ENCODE measurements at regions not wholly inside any gene's neighbourhood (a gene's known extent, or its start where the extent isn't known, plus 50 kb on each side); places are given as distances from the start of the nearest gene placed in this dataset.

GRCh38 chr3:99009851-99010250 lies 108.4 kb upstream of the DCBLD2 start:
- Histone ChIP-seq H3K18ac (ENCODE audit: insufficient read length, low read depth, low read length) (no peak overlapping the region), H3K27ac (ENCODE audit: insufficient read length, low read depth, low read length) (no peak overlapping the region), H2BK15ac (ENCODE audit: low read depth, low read length) (no peak overlapping the region), H3K27me3 (ENCODE audit: insufficient read depth, low read length) (no peaks in the 10 kb centered on the region), H2AK5ac (ENCODE audit: insufficient read length, low read length) (no peak overlapping the region), H2BK120ac (ENCODE audit: low read depth, low read length, poor library complexity, severe bottlenecking) (no peak overlapping the region), H4K5ac (ENCODE audit: insufficient read length, low read depth, low read length) (no peak overlapping the region), H3K4ac (ENCODE audit: low read depth, low read length) (no peak overlapping the region), H2BK12ac (ENCODE audit: insufficient read length, low read depth, low read length) (no peak overlapping the region), H3K9me3 (ENCODE audit: control insufficient read depth, low read depth, low read length) (no peaks in the 10 kb centered on the region), H2BK20ac (ENCODE audit: low read depth, low read length, poor library complexity, severe bottlenecking) (no peak overlapping the region), H2AFZ (ENCODE audit: low read length) (no peak overlapping the region), H3K9ac (ENCODE audit: extremely low read depth, insufficient read length, low read length) (no peak overlapping the region), H3K4me2 (ENCODE audit: insufficient read depth, insufficient read length, low read length) (no peak overlapping the region), H4K91ac (ENCODE audit: insufficient read length, low read depth, low read length) (no peak overlapping the region), H3T11ph (ENCODE audit: low read length) (no peak overlapping the region), H4K20me1 (ENCODE audit: control insufficient read depth, insufficient read depth, insufficient read length) (no peaks in the 10 kb centered on the region), H3K79me2 (ENCODE audit: insufficient read depth, low read length) (no peaks in the 10 kb centered on the region), H3K79me1 (ENCODE audit: insufficient read depth, low read depth, low read length, poor library complexity, severe bottlenecking) (no peaks in the 10 kb centered on the region), H2BK5ac (ENCODE audit: insufficient read length, low read length) (no peak overlapping the region), H3K4me1 (ENCODE audit: insufficient read depth, low read length) (no peaks in the 10 kb centered on the region), H3K23me2 (ENCODE audit: insufficient read length, low read depth, low read length, poor library complexity, severe bottlenecking) (no peaks in the 10 kb centered on the region), H3K14ac (ENCODE audit: insufficient read depth, low read length) (no peak overlapping the region), H4K8ac (replicated peaks; ENCODE audit: insufficient read length, low read depth, low read length) (no peak overlapping the region), H3K56ac (ENCODE audit: insufficient read length, low read depth, low read length) (no peak overlapping the region), H3K23ac (ENCODE audit: insufficient read length, low read depth, low read length) (no peak overlapping the region)
- Mint-ChIP-seq H3K36me3 (ENCODE audit: insufficient read depth in 1 of 3, low read depth in 3 of 3) (no peaks in the 10 kb centered on the region), H3K4me3 (no peak overlapping the region), H3K27me3 (ENCODE audit: low read depth) (no peaks in the 10 kb centered on the region), H3K4me1 (no peaks in the 10 kb centered on the region), H3K9me3 (no peaks in the 10 kb centered on the region), H3K27ac (no peak overlapping the region)
- TF ChIP-seq, protein P1, sequence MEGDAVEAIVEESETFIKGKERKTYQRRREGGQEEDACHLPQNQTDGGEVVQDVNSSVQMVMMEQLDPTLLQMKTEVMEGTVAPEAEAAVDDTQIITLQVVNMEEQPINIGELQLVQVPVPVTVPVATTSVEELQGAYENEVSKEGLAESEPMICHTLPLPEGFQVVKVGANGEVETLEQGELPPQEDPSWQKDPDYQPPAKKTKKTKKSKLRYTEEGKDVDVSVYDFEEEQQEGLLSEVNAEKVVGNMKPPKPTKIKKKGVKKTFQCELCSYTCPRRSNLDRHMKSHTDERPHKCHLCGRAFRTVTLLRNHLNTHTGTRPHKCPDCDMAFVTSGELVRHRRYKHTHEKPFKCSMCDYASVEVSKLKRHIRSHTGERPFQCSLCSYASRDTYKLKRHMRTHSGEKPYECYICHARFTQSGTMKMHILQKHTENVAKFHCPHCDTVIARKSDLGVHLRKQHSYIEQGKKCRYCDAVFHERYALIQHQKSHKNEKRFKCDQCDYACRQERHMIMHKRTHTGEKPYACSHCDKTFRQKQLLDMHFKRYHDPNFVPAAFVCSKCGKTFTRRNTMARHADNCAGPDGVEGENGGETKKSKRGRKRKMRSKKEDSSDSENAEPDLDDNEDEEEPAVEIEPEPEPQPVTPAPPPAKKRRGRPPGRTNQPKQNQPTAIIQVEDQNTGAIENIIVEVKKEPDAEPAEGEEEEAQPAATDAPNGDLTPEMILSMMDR (conservative IDR thresholded peaks at IDR 0.05) = no peak
- no peak for DNase-seq
